Right renal cortex interstitium (tissue), 3 donors: ENCODE measurements at regions not wholly inside any gene's neighbourhood (a gene's known extent, or its start where the extent isn't known, plus 50 kb on each side); places are given as distances from the start of the nearest gene placed in this dataset.

ENCODE experiments used
- DNase-seq, 3 donors: peaks; one replicate each; pipeline ENCODE4 v3.0.0-alpha.2; 2013; ENCODE audit warnings: low read depth in 3 of 3, low spot score in 2 of 3

- DNase-seq, result no peak
Observed at GRCh38 chr22:49199224-49199623, 628.4 kb downstream of the BRD1 start.

GRCh38 chr22:49198705-49199084 is 629.0 kb downstream of the BRD1 start:
- no peak for DNase-seq

- DNase-seq, result no peak
Observed at GRCh38 chr22:49197986-49198704, 629.5 kb downstream of the BRD1 start.

- DNase-seq, result no peak
Observed at GRCh38 chr22:49197505-49197904, 630.2 kb downstream of the BRD1 start.

- no peak for DNase-seq
Observed at GRCh38 chr22:49196046-49196511, 631.6 kb downstream of the BRD1 start.

GRCh38 chr22:49195636-49196035 is 632.0 kb downstream of the BRD1 start:
- DNase-seq, result no peak

- no peak for DNase-seq
Observed at GRCh38 chr22:49193901-49194465, 633.7 kb downstream of the BRD1 start.

- no peak for DNase-seq
Observed at GRCh38 chr22:49193348-49193747, 634.3 kb downstream of the BRD1 start.

- DNase-seq, result no peak
Observed at GRCh38 chr22:49192857-49193250, 634.8 kb downstream of the BRD1 start.

- DNase-seq, result no peak
Observed at GRCh38 chr22:49192180-49192856, 635.4 kb downstream of the BRD1 start.

- DNase-seq, result no peak
Observed at GRCh38 chr22:49191506-49191980, 636.1 kb downstream of the BRD1 start.

- DNase-seq, result no peak
Observed at GRCh38 chr22:49190816-49191505, 636.7 kb downstream of the BRD1 start.

- DNase-seq, result no peak
Observed at GRCh38 chr22:49189871-49190270, 637.8 kb downstream of the BRD1 start.

GRCh38 chr22:49188591-49188990 is 639.1 kb downstream of the BRD1 start:
- DNase-seq, result no peak

- no peak for DNase-seq
Observed at GRCh38 chr22:49188091-49188490, 639.6 kb downstream of the BRD1 start.

- DNase-seq, result no peak
Observed at GRCh38 chr22:49186762-49187161, 640.9 kb downstream of the BRD1 start.

GRCh38 chr22:49186293-49186692 is 641.4 kb downstream of the BRD1 start:
- DNase-seq, result no peak

- DNase-seq, result no peak
Observed at GRCh38 chr22:49185312-49185969, 642.2 kb downstream of the BRD1 start.

- no peak for DNase-seq
Observed at GRCh38 chr22:49184736-49185135, 642.9 kb downstream of the BRD1 start.

GRCh38 chr22:49183826-49184216 is 643.9 kb downstream of the BRD1 start:
- no peak for DNase-seq
